ENCODE measurements at regions not wholly inside any gene's neighbourhood (a gene's known extent, or its start where the extent isn't known, plus 50 kb on each side); places are given as distances from the start of the nearest gene placed in this dataset.

GRCh38 chr9:28668158-28668557 is 1094.9 kb upstream of the C9orf72 start:
- no peak for TF ChIP-seq POLR2A (IDR thresholded peaks at IDR 0.05)
- TF ChIP-seq CTCF (IDR thresholded peaks at IDR 0.05), result no peak
- TF ChIP-seq POLR2AphosphoS5 (IDR thresholded peaks at IDR 0.05), result no peak

All from prostate gland (tissue), 2 donors.